H1 (cell line): ENCODE measurements at regions not wholly inside any gene's neighbourhood (a gene's known extent, or its start where the extent isn't known, plus 50 kb on each side); places are given as distances from the start of the nearest gene placed in this dataset.

Experiments used
- CTCF ChIP-seq, 3 experiments: IDR thresholded peaks; 1 replicate in 2 of 3; 2 replicates in 1 of 3; pipeline versions ENCODE4 v1.5.1 to v1.6.1; 2011; ENCODE audit warnings: low read length in 3 of 3, mild to moderate bottlenecking in 3 of 3, inconsistent platforms in 2 of 3, low read depth in 1 of 3, moderate library complexity in 1 of 3; ENCODE audit not compliant: insufficient read depth in 1 of 3; ENCODE audit errors: control extremely low read depth in 1 of 3
- POLR2AphosphoS5 ChIP-seq: IDR thresholded peaks from 2 replicates; pipeline ENCODE4 v1.6.1; 2011; ENCODE audit warnings: low read depth, low read length

- TF ChIP-seq CTCF (IDR thresholded peaks at IDR 0.05; ENCODE audit: control extremely low read depth in 1 of 3, insufficient read depth in 1 of 3, low read depth in 1 of 3, low read length in 3 of 3) (no peak), POLR2AphosphoS5 (no peak)
These were observed 142.0 kb upstream of the FSCB start for GRCh38 chr14:44649061-44649460.
